CD4-positive, alpha-beta T cell (primary cell): ENCODE measurements at regions not wholly inside any gene's neighbourhood (a gene's known extent, or its start where the extent isn't known, plus 50 kb on each side); places are given as distances from the start of the nearest gene placed in this dataset.
"Not testable (repeated sequence)": the region's sequence is repeated elsewhere in the genome, so short reads cannot be mapped to it uniquely, and the experiment has no call there.

ENCODE experiments used
- ATAC-seq: fragments of 200-7000 bp; cut with Tn5 transposase; one replicate; pipeline ENCODE4 v1.10.0; 2022; ENCODE audit warnings: mild to moderate bottlenecking; ENCODE audit not compliant: poor library complexity
- CTCF ChIA-PET: fragments of 350-600 bp; sonication (Branson Sonifier 250); formaldehyde crosslinking; loops from one replicate; lab custom pipeline; 2021; ENCODE audit warnings: antibody characterized with exemption, inconsistent platforms; lab: Charles Lee
- POLR2A ChIA-PET: fragments of 350-600 bp; sonication (Branson Sonifier 250); formaldehyde crosslinking; loops from one replicate; lab custom pipeline; 2021; ENCODE audit warnings: antibody characterized with exemption, inconsistent platforms; lab: Charles Lee
- DNase-seq, 14 experiments: peaks; one replicate each; pipeline ENCODE4 v3.0.0-alpha.2; 2013 to 2020; ENCODE audit warnings: mixed read lengths in 2 of 14
- H3K27ac ChIP-seq, 2 donors: one replicate each; pipeline versions ENCODE4 v1.5.1 to v1.7.0; 2013; ENCODE audit warnings: low read length in 2 of 2, low read depth in 1 of 2, mild to moderate bottlenecking in 1 of 2
- H3K27me3 ChIP-seq, 2 experiments: 1 replicate in 1 of 2; 2 replicates in 1 of 2; pipeline versions ENCODE4 v1.6.1 to v1.7.0; 2013; ENCODE audit warnings: low read length in 2 of 2, control low read depth in 1 of 2, mild to moderate bottlenecking in 1 of 2, moderate library complexity in 1 of 2; ENCODE audit not compliant: insufficient read depth in 2 of 2, control insufficient read depth in 1 of 2
- H3K36me3 ChIP-seq: one replicate; pipeline ENCODE4 v1.6.1; 2013; ENCODE audit warnings: low read length, control low read depth; ENCODE audit not compliant: insufficient read depth
- H3K4me1 ChIP-seq: one replicate; pipeline ENCODE4 v1.6.1; 2013; ENCODE audit warnings: low read length, control low read depth; ENCODE audit not compliant: insufficient read depth
- H3K4me3 ChIP-seq: one replicate; pipeline ENCODE4 v1.5.1; 2013; ENCODE audit warnings: mild to moderate bottlenecking, low read length, moderate library complexity
- H3K9me3 ChIP-seq, 2 experiments: 1 replicate in 1 of 2; 2 replicates in 1 of 2; pipeline versions ENCODE4 v1.6.1 to v1.7.0; 2013; ENCODE audit warnings: low read length in 2 of 2, mild to moderate bottlenecking in 2 of 2, control low read depth in 1 of 2, moderate library complexity in 1 of 2; ENCODE audit not compliant: control insufficient read depth in 1 of 2, insufficient read depth in 1 of 2
- H3K27ac Mint-ChIP-seq: one replicate; pipeline ENCODE4 v1.8.0; 2020; ENCODE audit warnings: mixed read lengths
- H3K27me3 Mint-ChIP-seq: one replicate; pipeline ENCODE4 v1.8.0; 2021; ENCODE audit warnings: mixed read lengths
- H3K36me3 Mint-ChIP-seq: one replicate; pipeline ENCODE4 v1.8.0; 2021; ENCODE audit warnings: low read depth, mixed read lengths
- H3K4me1 Mint-ChIP-seq: one replicate; pipeline ENCODE4 v1.8.0; 2021; ENCODE audit warnings: low read depth, mixed read lengths
- H3K4me3 Mint-ChIP-seq: one replicate; pipeline ENCODE4 v1.8.0; 2020; ENCODE audit warnings: mild to moderate bottlenecking, mixed read lengths
- H3K9me3 Mint-ChIP-seq: one replicate; pipeline ENCODE4 v1.8.0; 2020; ENCODE audit warnings: mixed read lengths
- intact Hi-C, 2 experiments: fragments of 100-400 bp; cut with DNase I in 1 of 2; cut with micrococcal nuclease in 1 of 2; formaldehyde crosslinking; loops; one replicate each; pipeline versions ENCODE4 v1.15.1 to v1.9.0; 2023 to 2025; cut with DNase I, micrococcal nuclease
- TF ChIP-seq, protein P1 (sequence below): fragments of 200-600 bp; IDR thresholded peaks from one replicate; pipeline ENCODE4 v1.8.0; 2022; ENCODE audit warnings: antibody characterized with exemption, mild to moderate bottlenecking

DNA sequence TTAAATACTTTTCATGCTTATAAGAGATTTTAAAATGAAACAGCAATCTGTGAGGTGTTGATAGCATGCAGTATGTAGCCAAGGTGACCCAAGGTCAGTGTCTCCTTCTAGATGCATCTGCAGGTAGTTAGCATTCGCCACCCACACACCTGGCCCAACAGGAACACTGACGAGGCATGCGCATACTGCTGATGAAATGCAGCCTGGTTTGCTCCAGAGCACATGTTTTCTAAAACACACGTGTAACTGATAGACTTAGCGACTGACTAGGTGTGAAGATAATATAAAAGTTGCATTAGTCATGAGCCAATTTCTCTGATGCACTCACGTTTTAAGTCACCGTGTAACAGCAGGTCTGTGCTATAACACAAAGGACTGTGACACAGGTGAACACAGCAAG is 77.1 kb upstream of the RPS6KA2 start:
- H3K4me1 Mint-ChIP-seq, result no peaks in the 10 kb centered on the region
- H3K27me3 ChIP-seq, result peaks cover 0 to 2% of the 10 kb centered on the region in 2 experiments
- no peaks in the 10 kb centered on the region for H3K9me3 ChIP-seq
- intact Hi-C loops, result no loop called here
- POLR2A ChIA-PET, result interaction anchor here (0.6 kb wide), 1 partner anchor 252 kb away, joined by 3 read pairs; the partner anchor contains the start of gene RNASET2
- H3K36me3 Mint-ChIP-seq, result no peaks in the 10 kb centered on the region
- DNase-seq (no peak), ATAC-seq (no peak)
- TF ChIP-seq, protein P1, sequence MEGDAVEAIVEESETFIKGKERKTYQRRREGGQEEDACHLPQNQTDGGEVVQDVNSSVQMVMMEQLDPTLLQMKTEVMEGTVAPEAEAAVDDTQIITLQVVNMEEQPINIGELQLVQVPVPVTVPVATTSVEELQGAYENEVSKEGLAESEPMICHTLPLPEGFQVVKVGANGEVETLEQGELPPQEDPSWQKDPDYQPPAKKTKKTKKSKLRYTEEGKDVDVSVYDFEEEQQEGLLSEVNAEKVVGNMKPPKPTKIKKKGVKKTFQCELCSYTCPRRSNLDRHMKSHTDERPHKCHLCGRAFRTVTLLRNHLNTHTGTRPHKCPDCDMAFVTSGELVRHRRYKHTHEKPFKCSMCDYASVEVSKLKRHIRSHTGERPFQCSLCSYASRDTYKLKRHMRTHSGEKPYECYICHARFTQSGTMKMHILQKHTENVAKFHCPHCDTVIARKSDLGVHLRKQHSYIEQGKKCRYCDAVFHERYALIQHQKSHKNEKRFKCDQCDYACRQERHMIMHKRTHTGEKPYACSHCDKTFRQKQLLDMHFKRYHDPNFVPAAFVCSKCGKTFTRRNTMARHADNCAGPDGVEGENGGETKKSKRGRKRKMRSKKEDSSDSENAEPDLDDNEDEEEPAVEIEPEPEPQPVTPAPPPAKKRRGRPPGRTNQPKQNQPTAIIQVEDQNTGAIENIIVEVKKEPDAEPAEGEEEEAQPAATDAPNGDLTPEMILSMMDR, result no peak
- H3K9me3 Mint-ChIP-seq, result no peaks in the 10 kb centered on the region
- no peak overlapping the region for H3K27ac Mint-ChIP-seq
- H3K4me1 ChIP-seq, result no peaks in the 10 kb centered on the region
- no peaks in the 10 kb centered on the region for H3K36me3 ChIP-seq
- peaks cover 8% of the 10 kb centered on the region for H3K27me3 Mint-ChIP-seq
- H3K4me3 Mint-ChIP-seq, result no peak overlapping the region
- CTCF ChIA-PET, result no interaction called here
- H3K4me3 ChIP-seq, result no peak overlapping the region
- no peak overlapping the region for H3K27ac ChIP-seq

GRCh38 chr6:166703149-166703710 is 76.2 kb upstream of the RPS6KA2 start:
- DNase-seq (no peak), ATAC-seq (no peak)
- intact Hi-C loops, result no loop called here
- TF ChIP-seq, protein P1, result no peak
- POLR2A ChIA-PET, result no interaction called here
- Mint-ChIP-seq H3K4me3 (no peak overlapping the region), H3K36me3 (no peaks in the 10 kb centered on the region), H3K9me3 (no peaks in the 10 kb centered on the region), H3K27me3 (peaks cover 8% of the 10 kb centered on the region), H3K27ac (no peak overlapping the region), H3K4me1 (no peaks in the 10 kb centered on the region)
- Histone ChIP-seq H3K9me3 (no peaks in the 10 kb centered on the region), H3K27ac (no peak overlapping the region), H3K4me3 (no peak overlapping the region), H3K4me1 (no peaks in the 10 kb centered on the region), H3K27me3 (peaks cover 0 to 2% of the 10 kb centered on the region in 2 experiments), H3K36me3 (no peaks in the 10 kb centered on the region)
- CTCF ChIA-PET, result no interaction called here

GRCh38 chr6:166701424-166701823 is 74.4 kb upstream of the RPS6KA2 start:
- H3K27me3 Mint-ChIP-seq, ATAC-seq, H3K4me3 ChIP-seq, H3K4me1 ChIP-seq, H3K4me3 Mint-ChIP-seq, H3K36me3 ChIP-seq, CTCF ChIA-PET, H3K36me3 Mint-ChIP-seq, H3K27ac ChIP-seq, H3K9me3 ChIP-seq, H3K27ac Mint-ChIP-seq, H3K27me3 ChIP-seq, POLR2A ChIA-PET, H3K9me3 Mint-ChIP-seq, H3K4me1 Mint-ChIP-seq, intact Hi-C loops, DNase-seq: not testable (repeated sequence)

GRCh38 chr6:166700871-166701270 is 73.8 kb upstream of the RPS6KA2 start:
- H3K27ac ChIP-seq, intact Hi-C loops, H3K36me3 Mint-ChIP-seq, POLR2A ChIA-PET, H3K9me3 ChIP-seq, H3K27me3 Mint-ChIP-seq, H3K27me3 ChIP-seq, H3K4me1 ChIP-seq, CTCF ChIA-PET, H3K9me3 Mint-ChIP-seq, ATAC-seq, H3K4me3 ChIP-seq, H3K4me3 Mint-ChIP-seq, H3K27ac Mint-ChIP-seq, DNase-seq, H3K36me3 ChIP-seq, H3K4me1 Mint-ChIP-seq: not testable (repeated sequence)
